ENCODE measurements at regions not wholly inside any gene's neighbourhood (a gene's known extent, or its start where the extent isn't known, plus 50 kb on each side); places are given as distances from the start of the nearest gene placed in this dataset.

DNA sequence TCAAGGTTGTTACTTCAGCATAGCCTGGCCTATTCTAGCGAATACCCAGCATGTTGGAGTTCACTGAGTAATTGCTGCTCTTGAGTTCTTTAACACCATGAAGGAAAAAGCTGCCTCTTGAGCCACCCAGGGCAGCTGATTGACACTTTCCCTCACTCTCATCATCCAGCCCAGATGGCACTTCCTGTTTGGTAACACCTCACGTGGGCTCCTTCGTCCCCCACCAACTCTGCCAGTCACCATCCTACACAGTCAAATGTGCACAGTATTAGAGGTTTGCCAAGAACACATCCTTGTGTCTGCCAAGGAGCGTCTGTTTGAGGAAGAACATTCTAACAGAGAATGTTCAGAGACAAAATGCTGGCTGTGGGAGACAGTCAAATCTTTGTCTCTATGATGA lies 266.3 kb downstream of the RPLP1 start:
- DNase-seq = no peak

DNA sequence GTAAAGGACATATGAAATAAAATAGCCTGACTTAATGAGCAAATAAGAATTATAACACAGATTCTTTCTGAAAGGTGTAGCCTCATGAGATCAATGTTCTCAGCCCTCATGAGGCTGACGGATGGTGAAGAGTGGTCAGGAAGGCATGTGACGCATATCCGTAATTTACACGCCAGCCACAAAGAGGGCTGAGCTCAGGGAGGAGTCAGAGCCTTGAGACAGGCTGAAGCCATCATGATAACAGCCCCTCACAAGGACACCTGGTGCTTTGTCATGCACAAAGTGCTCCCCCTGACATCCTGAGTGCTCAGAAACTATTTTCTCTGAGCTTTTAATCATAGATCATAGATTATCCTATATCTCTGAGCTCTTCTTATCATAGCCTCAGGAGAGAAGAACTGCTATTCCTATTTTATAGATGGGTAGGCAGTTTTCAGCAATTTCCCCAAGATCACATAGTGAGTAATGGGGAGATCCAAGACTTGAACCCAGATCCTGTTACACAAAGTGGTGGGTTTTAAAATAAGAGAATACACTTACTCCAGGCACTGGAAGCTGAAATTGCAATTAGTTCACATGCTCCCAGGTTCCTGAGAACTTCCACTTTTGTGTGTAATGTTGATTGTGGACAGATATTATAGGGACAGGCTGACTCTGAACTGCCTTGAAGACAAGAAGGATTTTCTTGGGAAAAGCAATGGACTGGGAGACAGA lies 267.1 kb downstream of the RPLP1 start:
- no peak for DNase-seq

DNA sequence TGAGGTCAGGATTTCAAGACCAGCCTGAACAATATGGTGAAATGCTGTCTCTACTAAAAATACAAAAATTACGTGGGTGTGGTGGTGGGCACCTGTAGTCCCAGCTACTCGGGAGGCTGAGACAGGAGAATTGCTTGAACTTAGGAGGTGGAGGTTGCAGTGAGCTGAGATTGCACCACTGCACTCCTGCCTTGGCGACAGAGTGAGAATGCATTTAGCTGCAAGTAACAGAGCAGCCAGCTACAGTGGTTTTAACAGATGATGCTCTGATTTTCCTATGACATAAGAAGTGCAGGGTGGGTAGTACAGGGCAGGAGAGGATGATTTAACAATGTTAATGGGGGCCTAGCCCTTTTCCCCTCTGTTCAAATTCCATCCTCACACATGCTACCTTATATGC lies 267.9 kb downstream of the RPLP1 start:
- no peak for DNase-seq

DNA sequence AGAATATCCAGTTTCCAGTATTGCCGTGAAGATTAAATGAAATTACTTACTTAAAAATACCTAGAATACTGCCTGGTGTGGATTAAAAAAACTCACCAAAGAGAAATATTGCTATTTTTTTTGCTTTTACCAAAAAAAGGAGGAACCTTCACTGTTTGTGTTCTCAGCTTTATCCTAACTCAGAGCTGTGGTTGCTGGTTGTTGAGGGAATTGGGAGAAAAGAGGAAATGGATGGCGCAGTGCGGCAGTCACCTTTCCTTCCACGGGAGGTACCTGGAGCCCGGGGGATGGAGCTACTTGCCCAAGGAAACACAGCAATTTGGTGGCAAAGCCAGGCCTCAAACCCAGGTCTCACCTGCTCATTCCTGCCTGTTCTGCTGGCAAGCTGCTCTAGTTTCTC lies 270.3 kb downstream of the RPLP1 start:
- DNase-seq = no peak

DNA sequence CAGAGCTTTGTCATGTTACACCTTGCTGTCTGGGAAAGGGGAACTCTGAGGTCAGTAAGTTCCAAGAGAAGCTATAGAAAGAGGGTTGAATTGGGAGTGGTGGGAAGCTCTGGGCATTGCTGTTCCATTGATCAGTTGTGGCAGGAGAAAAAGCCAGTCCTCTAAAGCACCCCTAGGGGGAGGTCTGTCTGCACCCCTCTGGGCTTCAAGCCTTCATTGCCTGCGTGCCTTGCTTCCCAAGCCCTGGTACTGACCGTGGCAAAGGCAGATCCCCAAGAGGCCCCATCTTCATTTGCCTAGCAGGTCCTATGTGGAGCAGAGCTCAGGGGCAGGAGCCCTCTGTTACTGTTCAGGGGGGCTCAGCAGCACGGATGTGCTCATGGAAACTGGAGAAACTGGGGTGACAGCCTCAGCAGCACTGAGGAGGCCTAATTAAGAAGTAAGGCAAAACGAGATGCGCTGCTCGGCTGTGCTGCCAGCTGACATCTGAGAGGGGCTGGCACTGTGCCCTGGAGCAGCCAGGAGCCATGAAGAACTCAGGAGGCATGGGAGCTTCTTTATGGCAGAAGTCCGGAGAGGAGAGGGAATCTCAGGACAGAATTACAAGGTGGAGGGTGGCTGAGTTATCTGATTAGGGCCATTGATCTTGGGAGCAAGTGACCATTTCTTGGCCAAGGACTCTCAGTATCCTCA lies 270.9 kb downstream of the RPLP1 start:
- peak; percentile 33 for DNase-seq

DNA sequence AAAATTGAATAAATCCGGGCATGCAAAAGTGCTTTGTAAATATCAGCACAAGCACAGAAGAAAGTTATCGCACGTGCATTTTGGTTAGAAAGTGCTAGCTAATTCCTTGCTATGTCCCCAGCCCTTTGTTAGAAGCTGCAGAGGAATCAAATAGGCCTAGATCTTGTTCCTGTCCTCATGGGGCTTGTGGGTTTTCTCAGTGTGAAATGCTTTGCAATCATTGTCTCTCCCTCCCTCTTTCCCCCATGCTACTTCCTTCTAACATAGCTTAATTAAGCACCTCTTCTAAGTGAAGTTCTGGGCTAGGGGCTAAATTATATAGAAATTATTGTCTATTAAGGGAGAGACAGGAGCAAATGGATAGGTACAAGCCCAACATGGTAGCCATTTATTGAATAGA lies 271.7 kb downstream of the RPLP1 start:
- DNase-seq = no peak

DNA sequence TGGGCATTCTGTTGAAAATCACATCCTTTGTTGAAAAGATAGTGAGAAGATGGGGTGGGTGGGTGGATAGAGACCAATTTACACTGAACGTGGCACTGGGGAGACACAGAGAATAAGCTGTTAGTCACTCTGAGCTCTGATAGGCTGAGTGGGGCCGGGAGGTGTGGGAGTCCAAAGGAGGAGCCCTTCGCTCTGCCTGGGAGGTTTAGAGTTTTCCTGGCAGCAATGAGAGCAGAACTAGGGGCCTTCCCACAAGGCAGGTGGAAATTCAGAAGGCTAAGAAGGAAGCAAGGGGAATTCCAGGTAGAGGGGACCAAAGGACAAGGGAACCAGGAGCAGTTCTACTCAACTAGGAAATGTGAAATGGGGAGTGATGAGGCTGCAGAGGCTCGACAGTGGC lies 272.7 kb downstream of the RPLP1 start:
- DNase-seq = no peak

DNA sequence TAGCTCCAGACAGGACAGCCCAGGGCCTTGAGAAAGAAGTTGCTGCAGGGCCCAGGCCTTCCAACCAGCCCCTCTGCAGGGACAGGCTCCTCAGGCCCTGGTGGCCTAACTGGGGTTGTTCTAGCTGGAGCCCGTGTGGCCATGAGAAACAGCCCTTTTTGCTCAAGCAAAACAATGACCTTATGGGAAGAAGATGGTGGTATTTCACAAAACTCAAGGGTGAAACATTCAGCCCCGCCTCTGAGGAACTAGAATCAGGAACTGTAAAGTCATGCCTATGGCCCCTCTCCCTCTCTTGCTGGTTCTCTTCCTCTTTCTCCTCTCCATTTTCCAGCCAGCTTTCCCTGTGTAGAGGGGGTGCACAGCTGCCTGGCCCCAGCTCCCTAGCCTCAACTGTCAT lies 273.3 kb downstream of the RPLP1 start:
- no peak for DNase-seq

DNA sequence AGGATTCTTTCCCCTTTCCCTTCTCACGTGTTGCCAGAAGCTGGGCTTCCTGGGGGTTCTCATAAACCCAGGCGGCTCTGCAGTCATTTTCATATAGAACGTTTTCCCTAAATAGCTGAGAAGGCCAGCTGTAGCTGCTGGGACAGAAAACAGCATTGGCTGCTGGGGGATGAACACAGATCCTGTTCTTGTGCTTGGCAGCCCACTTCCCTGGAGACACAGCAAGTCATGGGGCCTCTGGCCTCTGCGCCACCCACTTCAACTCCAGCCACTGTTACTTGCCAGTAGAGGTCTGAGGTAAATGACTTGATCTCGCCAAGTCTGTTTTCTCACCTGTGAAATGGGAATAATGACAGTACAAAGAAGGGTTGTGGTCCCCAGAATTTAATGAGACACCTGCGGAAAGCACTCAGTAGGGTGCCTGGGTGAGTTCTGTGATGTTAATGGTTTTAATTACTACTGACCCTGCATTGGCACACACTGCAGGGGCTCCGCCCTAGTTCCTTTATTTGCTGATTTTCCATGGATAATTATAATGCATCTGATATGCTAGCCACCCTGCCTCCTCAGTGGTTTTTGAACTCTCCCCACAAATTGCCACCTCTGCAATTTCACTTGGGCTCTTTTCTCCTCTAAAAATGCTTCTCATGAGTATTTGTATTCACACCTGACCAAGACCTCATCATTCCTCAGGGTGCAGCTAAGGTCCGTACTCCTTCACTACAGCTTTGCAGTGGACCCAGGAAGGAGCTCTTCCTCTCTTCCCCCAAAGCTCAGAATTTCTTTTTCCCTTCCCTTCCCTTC lies 274.7 kb downstream of the RPLP1 start:
- DNase-seq = no peak

DNA sequence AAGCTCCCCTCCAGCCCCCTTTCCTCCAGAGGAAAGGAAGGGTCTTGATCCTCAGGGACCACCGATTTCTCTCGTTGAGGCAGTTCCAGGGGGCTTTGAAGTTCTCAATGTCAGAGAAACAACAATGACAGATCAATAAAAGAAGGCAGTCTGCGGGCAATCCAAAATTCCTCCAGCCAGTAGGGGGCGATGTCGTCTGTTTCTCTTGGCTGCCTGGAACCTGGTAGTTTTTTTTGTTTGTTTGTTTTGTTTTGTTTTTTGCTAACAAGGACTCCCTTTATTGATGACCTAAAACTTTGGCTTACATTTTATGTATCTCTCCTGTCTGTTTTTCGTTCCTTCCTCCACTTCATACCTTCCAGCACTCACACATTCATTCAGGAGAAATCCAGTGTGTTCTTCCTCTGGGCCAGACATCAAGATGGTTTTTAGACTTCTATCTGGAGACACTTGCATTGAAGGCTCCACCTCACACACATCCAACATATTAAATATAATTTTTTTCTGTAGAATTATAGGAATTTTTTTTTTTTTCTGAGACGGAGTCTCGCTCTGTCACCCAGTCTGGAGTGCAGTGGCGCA lies 276.6 kb downstream of the RPLP1 start:
- no peak for DNase-seq

DNA sequence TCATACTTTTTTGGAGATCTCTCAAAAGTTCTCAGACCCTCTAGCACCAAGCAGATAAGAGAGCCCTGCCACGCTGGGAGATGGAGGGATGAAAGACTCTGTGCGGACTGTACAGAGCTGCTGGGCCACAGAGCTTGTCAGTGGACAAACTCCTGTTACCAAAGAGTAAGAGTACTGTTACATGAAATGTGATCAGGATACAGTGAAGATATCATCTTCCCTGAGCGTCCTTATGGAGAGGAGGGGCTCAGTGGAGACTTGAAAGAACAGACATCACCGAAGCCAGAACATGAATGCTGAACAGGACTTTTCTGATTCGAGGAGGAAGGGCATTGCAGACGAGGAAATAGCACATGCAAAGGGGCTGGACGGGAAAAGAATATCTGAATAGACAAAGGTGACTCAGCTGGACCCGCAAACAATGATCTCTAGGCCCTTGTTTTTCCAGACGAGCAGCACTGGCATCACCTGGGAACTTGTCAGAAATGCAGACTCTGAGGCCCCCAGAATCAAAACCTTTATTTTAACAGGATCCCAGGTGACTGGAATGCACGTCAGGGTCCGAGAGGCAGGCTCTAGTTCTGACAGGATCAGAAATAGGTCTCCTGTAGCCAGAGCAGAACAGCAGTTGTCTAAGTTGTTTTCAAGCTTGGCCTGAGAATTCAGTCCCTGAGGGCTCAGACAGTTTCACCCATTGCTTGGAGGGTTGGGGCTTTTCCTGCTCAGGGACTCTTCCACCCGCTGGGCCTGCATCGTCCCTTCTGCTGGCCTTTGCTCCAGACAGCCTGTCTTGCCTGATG lies 277.9 kb downstream of the RPLP1 start:
- no peak for DNase-seq

DNA sequence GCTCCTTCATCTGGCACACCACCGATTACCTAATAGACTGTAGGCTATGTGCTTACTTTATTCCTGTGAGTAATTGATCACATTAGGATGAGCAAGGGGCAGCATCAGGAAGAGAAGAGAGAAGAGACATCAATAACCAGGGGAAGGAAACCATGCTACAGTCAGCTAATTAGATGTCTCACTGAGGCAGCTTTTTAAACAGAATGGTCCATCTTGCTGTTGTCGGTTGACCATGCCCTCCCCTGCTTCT lies 278.4 kb downstream of the RPLP1 start:
- DNase-seq = no peak

DNA sequence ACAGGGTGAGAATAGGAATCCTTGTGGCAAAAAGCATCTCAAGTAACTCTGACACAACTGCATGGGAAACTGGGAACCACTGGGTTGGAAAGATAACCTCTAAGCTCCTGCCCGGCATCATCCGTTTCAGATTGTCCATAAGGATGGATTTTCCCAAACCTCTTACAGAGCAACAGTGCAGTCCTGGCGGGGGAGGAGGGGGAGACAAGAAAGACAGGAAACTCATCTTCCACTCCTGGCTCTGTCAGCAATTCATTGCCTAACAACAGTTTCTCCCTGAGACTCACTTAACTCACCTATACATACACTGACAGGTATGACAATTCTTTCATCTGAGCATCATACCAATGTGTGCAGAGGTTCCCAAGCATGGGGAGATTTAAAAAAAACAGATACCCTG lies 279.0 kb downstream of the RPLP1 start:
- no peak for DNase-seq

DNA sequence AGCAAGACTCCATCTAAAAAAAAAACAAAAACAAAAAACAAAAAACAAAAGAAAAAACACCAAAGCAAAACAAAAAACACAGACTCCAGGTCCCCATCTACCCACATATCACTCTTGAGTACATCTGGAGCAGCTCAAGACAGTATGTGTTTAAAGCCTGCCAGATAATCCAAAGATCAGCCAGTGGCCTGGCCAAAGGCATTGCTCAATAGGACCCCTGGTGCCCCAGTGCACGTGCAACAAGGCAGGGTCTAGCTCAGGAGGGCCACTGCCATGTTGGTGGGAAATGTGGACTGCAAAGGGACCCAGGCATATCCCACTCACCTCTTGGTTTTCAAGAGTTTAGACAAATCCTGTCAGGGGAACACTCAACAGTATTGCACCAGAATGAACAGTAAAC lies 279.5 kb downstream of the RPLP1 start:
- DNase-seq = no peak

DNA sequence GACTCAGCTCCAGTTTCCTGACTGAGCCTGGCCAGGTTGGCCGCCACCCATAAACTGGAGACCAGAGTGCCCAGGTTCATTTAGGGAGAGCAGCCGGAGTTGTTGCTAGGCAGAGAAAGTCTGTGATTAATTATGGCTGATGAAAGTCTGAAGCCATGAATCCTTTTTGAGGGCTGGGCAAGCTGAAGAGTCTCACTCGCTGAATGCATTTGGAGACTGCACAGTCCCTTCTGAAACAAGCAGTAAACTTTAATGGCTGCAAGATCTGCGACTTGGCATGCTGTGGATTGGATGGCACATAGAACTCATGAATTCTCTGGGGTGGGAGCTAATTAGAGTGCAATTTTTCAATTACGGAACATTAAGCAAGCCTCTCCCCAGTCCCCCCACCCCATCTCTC lies 282.1 kb downstream of the RPLP1 start:
- DNase-seq = no peak

DNA sequence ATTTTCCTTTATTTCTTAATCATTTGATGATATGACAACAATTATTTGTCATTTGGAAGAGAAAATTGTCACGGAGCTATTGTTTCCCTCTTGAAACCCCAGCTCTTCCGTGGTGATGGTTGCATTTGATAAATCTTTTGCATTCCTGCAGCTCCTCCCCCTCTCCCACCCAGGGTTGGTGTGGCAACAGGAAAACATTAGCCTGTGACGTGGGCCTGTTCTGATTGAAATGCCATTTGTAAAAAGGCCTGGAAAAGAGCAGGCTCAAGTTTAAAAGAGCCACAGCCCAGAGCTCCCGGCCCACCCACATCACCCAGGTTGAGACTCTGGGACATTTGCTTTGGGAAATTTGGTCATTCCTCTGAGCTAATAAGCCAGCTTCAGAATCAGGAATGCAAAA lies 282.5 kb downstream of the RPLP1 start:
- no peak for DNase-seq

DNA sequence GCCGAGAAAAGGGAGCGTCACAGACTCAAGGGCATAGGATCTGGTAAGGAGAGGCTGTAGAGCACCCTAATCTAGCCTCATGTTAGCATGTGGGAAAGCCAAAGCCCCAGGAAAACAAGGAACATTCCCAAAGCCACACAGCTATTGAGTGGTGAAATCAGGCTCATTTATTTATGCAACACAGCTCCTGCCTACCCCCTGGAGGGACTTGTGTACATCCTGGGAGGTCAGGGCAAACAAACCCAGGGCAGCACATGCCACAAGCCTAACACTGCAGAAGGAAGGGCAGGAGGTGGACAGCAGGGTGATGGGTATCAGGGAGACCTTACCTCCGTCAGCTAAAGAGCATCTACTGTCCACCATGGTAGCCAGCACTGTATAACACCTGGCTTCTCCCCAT lies 283.5 kb downstream of the RPLP1 start:
- DNase-seq = no peak

DNA sequence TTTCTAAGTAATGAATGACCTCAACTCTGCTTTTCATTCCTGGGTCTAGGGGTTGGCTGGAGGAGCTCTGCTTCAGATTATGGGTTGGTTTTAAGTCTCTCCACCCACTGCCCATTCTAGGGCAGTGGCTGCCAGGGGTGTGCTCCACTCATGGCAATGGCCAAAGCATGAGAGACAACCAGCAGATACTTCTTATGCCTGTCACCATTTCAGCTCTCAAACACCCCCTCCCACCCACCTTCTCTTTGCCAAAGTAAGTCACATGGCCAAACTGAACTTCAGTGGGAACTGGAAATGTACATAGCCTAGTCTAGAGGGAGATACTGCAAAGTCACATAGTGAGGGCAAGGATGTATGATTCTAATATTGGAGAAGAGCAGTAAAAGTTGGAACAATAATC lies 285.3 kb downstream of the RPLP1 start:
- DNase-seq = no peak

DNA sequence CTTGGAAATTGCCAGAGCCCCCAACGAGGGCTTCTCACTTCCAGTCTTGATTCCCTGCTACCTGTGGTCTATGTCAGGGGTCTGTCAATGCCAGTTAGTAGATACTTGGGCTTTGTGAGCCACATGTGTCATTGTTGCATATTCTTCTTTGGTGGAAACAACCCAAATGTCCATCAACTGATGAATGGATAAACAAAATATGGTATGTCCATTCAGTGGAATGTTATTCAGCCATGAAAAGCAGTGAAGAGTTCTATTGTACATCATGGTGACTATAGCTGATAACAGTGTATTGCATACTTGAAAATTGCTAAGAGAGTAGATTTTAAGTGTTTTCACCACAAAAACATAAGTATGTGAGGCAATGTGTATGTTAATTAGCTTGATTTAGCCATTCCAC lies 288.1 kb downstream of the RPLP1 start:
- no peak for DNase-seq

DNA sequence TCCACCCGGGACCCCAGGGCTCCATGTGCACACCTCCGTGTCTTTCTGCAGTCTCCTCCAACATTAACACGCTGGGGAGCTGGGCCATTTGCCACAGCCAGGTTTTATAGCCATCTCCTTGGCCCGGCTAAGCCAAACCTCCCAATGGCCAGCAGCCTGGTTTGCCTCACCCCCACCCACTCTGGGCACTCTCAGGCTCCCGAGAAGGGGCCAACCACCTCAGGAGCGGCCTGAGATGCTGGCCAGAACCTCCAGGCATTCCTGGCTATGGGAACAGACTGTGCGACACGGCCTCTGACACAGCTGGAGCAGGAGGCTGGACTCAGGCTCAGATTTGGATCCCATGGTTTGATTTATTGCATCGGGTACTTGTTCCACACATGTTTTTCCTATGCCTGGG lies 289.7 kb downstream of the RPLP1 start:
- no peak for DNase-seq

DNA sequence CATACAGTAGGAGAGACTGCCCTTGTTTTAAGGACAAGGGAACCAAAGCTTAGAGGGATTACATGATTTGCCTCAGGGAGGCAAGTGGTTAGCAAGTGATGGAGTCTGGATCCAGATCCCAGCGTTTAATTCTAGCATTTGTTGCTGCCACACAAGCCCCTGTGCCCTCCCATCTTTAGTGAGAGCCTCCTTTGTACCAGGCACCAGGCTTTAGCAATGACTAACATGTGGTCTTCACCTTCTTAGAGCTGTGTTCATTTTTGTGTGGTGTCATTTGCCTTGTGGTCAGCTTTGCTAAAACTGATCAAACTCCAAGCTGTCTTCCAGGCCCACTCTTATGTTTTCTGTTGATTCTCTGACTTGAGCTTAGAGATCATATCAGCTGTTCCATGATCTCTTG lies 290.5 kb downstream of the RPLP1 start:
- DNase-seq = no peak

DNA sequence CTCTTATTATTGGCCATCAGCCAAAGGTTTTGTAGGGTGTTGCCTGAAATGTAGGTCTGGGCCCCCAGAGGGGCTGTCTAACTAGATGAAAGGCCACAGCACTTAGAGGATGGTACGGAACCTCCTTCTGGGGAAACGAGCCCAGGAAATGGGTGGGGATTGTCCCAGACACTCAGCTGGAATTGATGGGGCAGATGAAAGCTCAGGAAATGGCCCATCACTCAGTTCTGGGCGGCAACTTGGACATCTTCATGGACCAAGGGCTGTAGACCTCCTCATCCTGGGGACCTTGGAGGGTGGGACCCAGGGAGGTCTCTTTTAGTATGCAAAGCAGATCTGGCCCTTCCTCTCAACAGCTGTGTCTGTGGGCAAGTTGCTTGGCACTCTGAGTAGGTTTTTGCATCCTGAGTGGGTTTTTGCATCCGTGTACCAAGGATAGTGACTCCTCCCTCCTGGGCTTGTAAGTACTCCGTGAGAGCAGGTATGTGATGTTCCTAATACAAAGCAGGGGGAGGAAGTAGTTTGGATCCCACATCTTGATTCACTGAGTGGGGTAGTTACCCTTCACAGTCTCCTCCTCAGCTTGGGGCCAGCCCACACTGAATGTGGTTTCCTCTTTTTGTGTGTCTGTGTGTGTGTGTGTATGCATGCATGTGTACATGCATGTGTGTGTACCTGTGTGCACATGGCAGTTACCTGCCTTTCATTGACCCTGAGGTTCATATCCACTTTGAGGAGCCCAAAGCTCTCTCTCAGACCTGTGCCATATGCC lies 292.0 kb downstream of the RPLP1 start:
- DNase-seq = no peak
